GM23248 (cell line): ENCODE measurements at regions not wholly inside any gene's neighbourhood (a gene's known extent, or its start where the extent isn't known, plus 50 kb on each side); places are given as distances from the start of the nearest gene placed in this dataset.

Experiments
- DNase-seq: peaks from one replicate; pipeline ENCODE4 v3.0.0-alpha.2; 2015
- H2AFZ ChIP-seq: fragments of 200-600 bp; sonication (generic); 2 replicates; pipeline ENCODE4 v1.6.1; 2016; ENCODE audit warnings: antibody characterized with exemption
- H3F3A ChIP-seq: fragments of 200-600 bp; sonication (generic); 2 replicates; pipeline ENCODE4 v1.6.1; 2016; ENCODE audit warnings: mild to moderate bottlenecking, antibody characterized with exemption, mixed run types; ENCODE audit not compliant: insufficient read depth
- H3K27ac ChIP-seq: fragments of 200-600 bp; sonication (generic); 2 replicates; pipeline ENCODE4 v1.5.1; 2016; ENCODE audit warnings: mild to moderate bottlenecking
- H3K27me3 ChIP-seq: fragments of 200-600 bp; sonication (generic); replicated peaks from 2 replicates; pipeline ENCODE4 v1.6.1; 2016; ENCODE audit warnings: mild to moderate bottlenecking; ENCODE audit not compliant: insufficient read depth
- H3K36me3 ChIP-seq: fragments of 200-600 bp; sonication (generic); 2 replicates; pipeline ENCODE4 v1.6.1; 2016; ENCODE audit warnings: low read depth, mild to moderate bottlenecking
- H3K4me1 ChIP-seq: fragments of 200-600 bp; sonication (generic); 2 replicates; pipeline ENCODE4 v1.6.1; 2016; ENCODE audit warnings: mild to moderate bottlenecking; ENCODE audit not compliant: insufficient read depth
- H3K4me2 ChIP-seq: fragments of 200-600 bp; sonication (generic); one replicate; pipeline ENCODE4 v1.6.1; 2016; ENCODE audit warnings: mild to moderate bottlenecking; ENCODE audit not compliant: unreplicated experiment
- H3K4me3 ChIP-seq: fragments of 200-600 bp; sonication (generic); 2 replicates; pipeline ENCODE4 v1.5.1; 2016; ENCODE audit warnings: mild to moderate bottlenecking
- H3K79me2 ChIP-seq: fragments of 200-600 bp; sonication (generic); 2 replicates; pipeline ENCODE4 v1.6.1; 2016; ENCODE audit warnings: mild to moderate bottlenecking; ENCODE audit not compliant: insufficient read depth
- H3K9ac ChIP-seq: fragments of 200-600 bp; sonication (generic); 2 replicates; pipeline ENCODE4 v1.6.1; 2016; ENCODE audit warnings: mild to moderate bottlenecking
- H3K9me2 ChIP-seq: fragments of 200-600 bp; sonication (generic); 2 replicates; pipeline ENCODE4 v1.6.1; 2016; ENCODE audit warnings: mixed run types, mild to moderate bottlenecking, moderate library complexity; ENCODE audit not compliant: insufficient read depth
- H3K9me3 ChIP-seq: fragments of 200-600 bp; sonication (generic); one replicate; pipeline ENCODE4 v1.6.1; 2017; ENCODE audit warnings: low read depth
- H4K20me1 ChIP-seq: fragments of 200-600 bp; sonication (generic); 2 replicates; pipeline ENCODE4 v1.6.0; 2016; ENCODE audit not compliant: insufficient read depth
- EZH2 ChIP-seq: fragments of 200-600 bp; sonication (generic); IDR thresholded peaks from 2 replicates; pipeline ENCODE4 v1.6.1; 2018; ENCODE audit warnings: antibody characterized with exemption, mild to moderate bottlenecking; ENCODE audit not compliant: insufficient read depth, poor library complexity, severe bottlenecking
- EZH2phosphoT487 ChIP-seq: fragments of 200-600 bp; sonication (generic); IDR thresholded peaks from 2 replicates; pipeline ENCODE4 v1.6.1; 2018; ENCODE audit warnings: antibody characterized with exemption, moderate library complexity, mild to moderate bottlenecking, low read depth; ENCODE audit not compliant: insufficient read depth
- WGBS, 2 experiments: methylation state at CpG; one replicate each; pipeline ENCODE4 v1.1.6; 2015 to 2017; ENCODE audit warnings: low lambda C conversion rate in 2 of 2, low coverage in 1 of 2; ENCODE audit errors: missing lambda C conversion rate in 2 of 2; 5-methylcytosine and 5-hydroxymethylcytosine counted together
- in situ Hi-C: fragments of 300-500 bp; cut with MboI; formaldehyde crosslinking; loops from 2 replicates; pipeline ENCODE4 v1.15.0; 2020

- H3F3A ChIP-seq = no peaks in the 10 kb centered on the region
- no peak for TF ChIP-seq EZH2
- no peak for TF ChIP-seq EZH2phosphoT487
- H3K9ac ChIP-seq = no peak overlapping the region
- H3K4me3 ChIP-seq = no peak overlapping the region
- in situ Hi-C loops = no loop called here
- H3K9me3 ChIP-seq = no peaks in the 10 kb centered on the region
- no peaks in the 10 kb centered on the region for H3K79me2 ChIP-seq
- H3K4me1 ChIP-seq = no peaks in the 10 kb centered on the region
- H3K27me3 ChIP-seq = no peaks in the 10 kb centered on the region
- H3K27ac ChIP-seq = no peak overlapping the region
- H3K4me2 ChIP-seq = no peak overlapping the region
- WGBS, 2 experiments = 40 to 50% methylated on average over 14 of the region's 14 CpGs
- DNase-seq = no peak
- H4K20me1 ChIP-seq = no peaks in the 10 kb centered on the region
- H3K36me3 ChIP-seq = no peaks in the 10 kb centered on the region
- H3K9me2 ChIP-seq = no peaks in the 10 kb centered on the region
- no peak overlapping the region for H2AFZ ChIP-seq
These were observed 1092.8 kb downstream of the ADGRL3 start for GRCh38 chr4:62292911-62293310.

GRCh38 chr4:62288808-62289541, 1088.8 kb downstream of the ADGRL3 start:
- in situ Hi-C loops = no loop called here
- Histone ChIP-seq H3K79me2 (no peaks in the 10 kb centered on the region), H3K36me3 (no peaks in the 10 kb centered on the region), H4K20me1 (no peaks in the 10 kb centered on the region), H3K4me3 (no peak overlapping the region), H3K27me3 (no peaks in the 10 kb centered on the region), H3K9me3 (no peaks in the 10 kb centered on the region), H3K4me1 (no peaks in the 10 kb centered on the region), H3K9me2 (no peaks in the 10 kb centered on the region), H3K9ac (no peak overlapping the region), H2AFZ (no peak overlapping the region), H3F3A (no peaks in the 10 kb centered on the region), H3K27ac (no peak overlapping the region), H3K4me2 (no peak overlapping the region)
- TF ChIP-seq EZH2phosphoT487 (no peak), EZH2 (no peak)
- WGBS, 2 experiments = 4 to 9% methylated on average over 3 of the region's 3 CpGs
- no peak for DNase-seq

- H3K4me1 ChIP-seq = no peaks in the 10 kb centered on the region
- no peaks in the 10 kb centered on the region for H3K79me2 ChIP-seq
- H3K4me2 ChIP-seq = no peak overlapping the region
- no peaks in the 10 kb centered on the region for H3F3A ChIP-seq
- no peaks in the 10 kb centered on the region for H3K9me2 ChIP-seq
- H2AFZ ChIP-seq = no peak overlapping the region
- DNase-seq = no peak
- no peaks in the 10 kb centered on the region for H3K9me3 ChIP-seq
- no peak overlapping the region for H3K9ac ChIP-seq
- H3K27ac ChIP-seq = no peak overlapping the region
- H3K4me3 ChIP-seq = no peak overlapping the region
- no peaks in the 10 kb centered on the region for H3K27me3 ChIP-seq
- 28 to 29% methylated on average over 2 of the region's 2 CpGs for WGBS, 2 experiments
- no peak for TF ChIP-seq EZH2
- TF ChIP-seq EZH2phosphoT487 = no peak
- in situ Hi-C loops = no loop called here
- H3K36me3 ChIP-seq = no peaks in the 10 kb centered on the region
- no peaks in the 10 kb centered on the region for H4K20me1 ChIP-seq
These were observed 1084.9 kb downstream of the ADGRL3 start for GRCh38 chr4:62285026-62285425.

- Histone ChIP-seq H2AFZ (no peak overlapping the region), H3K27ac (no peak overlapping the region), H3K9me2 (no peaks in the 10 kb centered on the region), H3K4me1 (no peaks in the 10 kb centered on the region), H3K79me2 (no peaks in the 10 kb centered on the region), H4K20me1 (no peaks in the 10 kb centered on the region), H3K27me3 (no peaks in the 10 kb centered on the region), H3K9ac (no peak overlapping the region), H3F3A (no peaks in the 10 kb centered on the region), H3K9me3 (no peaks in the 10 kb centered on the region), H3K4me2 (no peak overlapping the region), H3K36me3 (no peaks in the 10 kb centered on the region), H3K4me3 (no peak overlapping the region)
- no peak for DNase-seq
- in situ Hi-C loops = no loop called here
- TF ChIP-seq EZH2 (no peak), EZH2phosphoT487 (no peak)
These were observed 1079.6 kb downstream of the ADGRL3 start for GRCh38 chr4:62279689-62280088.

- in situ Hi-C loops = no loop called here
These were observed 1075.3 kb downstream of the ADGRL3 start for GRCh38 chr4:62275470-62275869.

More at GRCh38 chr4:62275470-62275869, 1075.3 kb downstream of the ADGRL3 start:
- Histone ChIP-seq H3K79me2 (no peaks in the 10 kb centered on the region), H3K4me3 (no peak overlapping the region), H2AFZ (no peak overlapping the region), H3K4me2 (no peak overlapping the region), H3K36me3 (no peaks in the 10 kb centered on the region), H3K9ac (no peak overlapping the region), H3K9me2 (no peaks in the 10 kb centered on the region), H3K27me3 (no peaks in the 10 kb centered on the region), H3K9me3 (no peaks in the 10 kb centered on the region), H4K20me1 (no peaks in the 10 kb centered on the region), H3K27ac (no peak overlapping the region), H3F3A (no peaks in the 10 kb centered on the region), H3K4me1 (no peaks in the 10 kb centered on the region)
- TF ChIP-seq EZH2 (no peak), EZH2phosphoT487 (no peak)
- no peak for DNase-seq
